ENCODE measurements at regions not wholly inside any gene's neighbourhood (a gene's known extent, or its start where the extent isn't known, plus 50 kb on each side); places are given as distances from the start of the nearest gene placed in this dataset.
"Not testable (repeated sequence)": the region's sequence is repeated elsewhere in the genome, so short reads cannot be mapped to it uniquely, and the experiment has no call there.

DNA sequence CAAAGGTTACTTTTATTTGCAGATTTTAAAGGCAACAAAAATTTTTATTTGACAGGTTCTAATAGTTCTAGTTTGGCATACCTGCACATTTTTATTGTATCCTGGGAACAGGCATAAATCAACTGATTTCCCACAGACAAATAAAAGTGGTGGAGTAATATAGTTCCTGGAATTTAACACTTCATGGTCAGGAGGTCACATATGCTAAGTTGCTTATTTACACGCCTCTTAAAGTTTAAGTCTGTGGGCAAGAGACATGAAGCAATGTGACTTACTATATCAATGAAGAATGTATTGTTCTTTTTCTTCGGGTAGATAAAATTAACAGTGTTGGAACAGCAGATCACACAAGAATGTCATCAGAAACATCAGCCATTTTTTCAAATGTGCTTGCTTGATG lies 135.2 kb downstream of the SPDYE17 start:
- TF ChIP-seq, protein P1, sequence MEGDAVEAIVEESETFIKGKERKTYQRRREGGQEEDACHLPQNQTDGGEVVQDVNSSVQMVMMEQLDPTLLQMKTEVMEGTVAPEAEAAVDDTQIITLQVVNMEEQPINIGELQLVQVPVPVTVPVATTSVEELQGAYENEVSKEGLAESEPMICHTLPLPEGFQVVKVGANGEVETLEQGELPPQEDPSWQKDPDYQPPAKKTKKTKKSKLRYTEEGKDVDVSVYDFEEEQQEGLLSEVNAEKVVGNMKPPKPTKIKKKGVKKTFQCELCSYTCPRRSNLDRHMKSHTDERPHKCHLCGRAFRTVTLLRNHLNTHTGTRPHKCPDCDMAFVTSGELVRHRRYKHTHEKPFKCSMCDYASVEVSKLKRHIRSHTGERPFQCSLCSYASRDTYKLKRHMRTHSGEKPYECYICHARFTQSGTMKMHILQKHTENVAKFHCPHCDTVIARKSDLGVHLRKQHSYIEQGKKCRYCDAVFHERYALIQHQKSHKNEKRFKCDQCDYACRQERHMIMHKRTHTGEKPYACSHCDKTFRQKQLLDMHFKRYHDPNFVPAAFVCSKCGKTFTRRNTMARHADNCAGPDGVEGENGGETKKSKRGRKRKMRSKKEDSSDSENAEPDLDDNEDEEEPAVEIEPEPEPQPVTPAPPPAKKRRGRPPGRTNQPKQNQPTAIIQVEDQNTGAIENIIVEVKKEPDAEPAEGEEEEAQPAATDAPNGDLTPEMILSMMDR (IDR thresholded peaks at IDR 0.05), result not testable (repeated sequence)
- not testable (repeated sequence) for TF ChIP-seq ZFX (IDR thresholded peaks at IDR 0.05; ENCODE audit: borderline replicate concordance)
